Thoracic aorta (tissue), 2 donors: ENCODE measurements at regions not wholly inside any gene's neighbourhood (a gene's known extent, or its start where the extent isn't known, plus 50 kb on each side); places are given as distances from the start of the nearest gene placed in this dataset.
A peak's percentile ranks its signal among the peaks of the same experiment; 100 is the strongest.

Experiments used
- ATAC-seq: fragments of 150-250 bp; one replicate; pipeline ENCODE4 v1.8.0; 2017; ENCODE audit warnings: low read depth; ENCODE audit not compliant: insufficient number of reproducible peaks, low FRiP score
- DNase-seq: peaks from one replicate; pipeline ENCODE4 v3.0.0-alpha.2; 2020; ENCODE audit warnings: low spot score
- H3K27ac ChIP-seq, 2 donors: fragments of 200-600 bp; sonication (generic); 1 replicate in 1 of 2; 2 replicates in 1 of 2; pipeline ENCODE4 v1.5.1; 2016; ENCODE audit warnings: mild to moderate bottlenecking in 2 of 2, moderate library complexity in 2 of 2
- H3K27me3 ChIP-seq: fragments of 200-600 bp; sonication (generic); replicated peaks from 2 replicates; pipeline ENCODE4 v1.6.0; 2016; ENCODE audit warnings: mild to moderate bottlenecking; ENCODE audit not compliant: insufficient read depth
- H3K36me3 ChIP-seq: fragments of 200-600 bp; sonication (generic); one replicate; pipeline ENCODE4 v1.5.1; 2016
- H3K4me1 ChIP-seq, 2 donors: fragments of 200-600 bp; sonication (generic); 1 replicate in 1 of 2; 2 replicates in 1 of 2; pipeline versions ENCODE4 v1.5.1 to v1.6.0; 2016; ENCODE audit warnings: low read depth in 2 of 2, mild to moderate bottlenecking in 1 of 2; ENCODE audit not compliant: control insufficient read depth in 1 of 2
- H3K4me3 ChIP-seq: fragments of 200-600 bp; sonication (generic); 2 replicates; pipeline ENCODE4 v1.5.1; 2016; ENCODE audit warnings: mild to moderate bottlenecking
- H3K9me3 ChIP-seq: fragments of 200-600 bp; sonication (generic); 2 replicates; pipeline ENCODE4 v1.5.1; 2016
- CTCF ChIP-seq: fragments of 200-600 bp; sonication (generic); IDR thresholded peaks from one replicate; pipeline ENCODE4 v1.5.1; 2019; ENCODE audit warnings: antibody characterized with exemption

DNA sequence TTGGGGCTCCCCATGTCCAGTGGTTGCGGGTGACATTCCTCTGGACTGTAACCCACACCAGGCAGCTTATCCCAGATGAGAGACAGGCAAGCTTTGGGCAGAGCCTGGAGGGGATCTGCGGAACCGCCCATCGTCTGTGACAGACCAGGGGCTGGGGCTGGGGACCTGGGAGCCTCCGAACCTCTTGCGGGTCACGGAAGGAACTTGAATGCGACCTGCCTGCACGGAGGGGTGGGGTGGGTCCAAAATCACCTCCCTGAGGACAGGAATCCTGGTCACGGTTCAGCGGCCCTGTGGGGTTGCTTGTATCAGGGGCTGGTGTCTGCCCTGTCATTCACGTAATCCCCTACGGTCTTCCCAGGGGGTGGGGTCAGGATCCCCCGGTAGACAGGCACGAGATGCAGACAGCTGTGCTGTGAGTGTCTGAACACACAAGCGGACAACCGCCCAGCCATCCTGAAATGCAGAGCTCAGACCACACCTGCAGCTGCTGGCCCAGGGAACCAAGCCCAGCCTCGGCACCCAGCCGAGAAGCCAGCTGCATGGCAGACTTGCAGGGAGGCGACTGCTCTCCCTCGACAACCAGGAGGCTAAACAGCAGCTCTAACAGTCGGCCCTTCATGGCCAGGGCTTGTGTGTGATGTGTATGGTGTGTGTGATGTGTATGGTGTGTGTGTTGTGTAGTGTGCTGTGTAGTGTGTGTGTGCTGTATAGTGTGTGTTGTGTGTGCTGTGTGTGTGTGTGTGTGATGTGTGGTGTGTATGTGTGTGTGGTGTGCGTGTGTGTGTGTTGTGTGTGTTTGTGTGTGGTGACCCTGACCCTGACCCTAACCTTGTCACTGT is 105.9 kb upstream of the ADRA2C start:
- Histone ChIP-seq H3K4me1 (peaks cover 10 to 58% of the 10 kb centered on the region in 2 donors), H3K27ac (no peak overlapping the region), H3K27me3 (no peaks in the 10 kb centered on the region), H3K9me3 (no peaks in the 10 kb centered on the region), H3K36me3 (no peaks in the 10 kb centered on the region), H3K4me3 (no peak overlapping the region)
- DNase-seq (no peak), ATAC-seq (no peak)
- TF ChIP-seq CTCF: no peak

DNA sequence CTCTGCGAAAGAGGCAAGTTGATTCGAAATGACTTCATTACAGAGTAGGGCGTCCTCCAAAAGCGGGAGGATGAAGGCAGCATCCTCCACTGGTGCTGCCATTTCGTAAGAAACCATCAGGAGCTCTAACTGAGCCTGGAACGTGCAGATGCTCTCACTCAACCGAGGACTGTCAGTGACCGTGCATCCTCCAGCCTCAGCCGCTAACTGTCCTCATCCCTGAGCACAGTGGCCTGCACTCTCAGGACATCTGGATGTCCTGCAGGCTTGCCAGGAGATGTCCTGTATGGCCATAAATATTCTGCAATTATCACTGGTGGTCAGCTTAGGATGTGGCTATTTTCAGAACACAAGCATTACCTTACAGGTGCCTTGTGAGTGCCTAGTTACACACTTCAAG is 107.1 kb upstream of the ADRA2C start:
- TF ChIP-seq CTCF: no peak
- Histone ChIP-seq H3K27ac (peak overlapping the region; percentile 95 to 98), H3K9me3 (no peaks in the 10 kb centered on the region), H3K27me3 (no peaks in the 10 kb centered on the region), H3K4me3 (no peak overlapping the region), H3K4me1 (peaks cover 10 to 47% of the 10 kb centered on the region in 2 donors), H3K36me3 (no peaks in the 10 kb centered on the region)
- ATAC-seq: no peak
- no peak for DNase-seq

GRCh38 chr4:3658530-3658913 is 107.7 kb upstream of the ADRA2C start:
- ATAC-seq (peak; percentile 10), DNase-seq (no peak)
- Histone ChIP-seq H3K9me3 (no peaks in the 10 kb centered on the region), H3K27me3 (no peaks in the 10 kb centered on the region), H3K4me1 (peaks cover 10 to 45% of the 10 kb centered on the region in 2 donors), H3K36me3 (no peaks in the 10 kb centered on the region), H3K27ac (peak overlapping the region; percentile 95 to 98), H3K4me3 (peak overlapping the region; percentile 47)
- TF ChIP-seq CTCF: no peak

DNA sequence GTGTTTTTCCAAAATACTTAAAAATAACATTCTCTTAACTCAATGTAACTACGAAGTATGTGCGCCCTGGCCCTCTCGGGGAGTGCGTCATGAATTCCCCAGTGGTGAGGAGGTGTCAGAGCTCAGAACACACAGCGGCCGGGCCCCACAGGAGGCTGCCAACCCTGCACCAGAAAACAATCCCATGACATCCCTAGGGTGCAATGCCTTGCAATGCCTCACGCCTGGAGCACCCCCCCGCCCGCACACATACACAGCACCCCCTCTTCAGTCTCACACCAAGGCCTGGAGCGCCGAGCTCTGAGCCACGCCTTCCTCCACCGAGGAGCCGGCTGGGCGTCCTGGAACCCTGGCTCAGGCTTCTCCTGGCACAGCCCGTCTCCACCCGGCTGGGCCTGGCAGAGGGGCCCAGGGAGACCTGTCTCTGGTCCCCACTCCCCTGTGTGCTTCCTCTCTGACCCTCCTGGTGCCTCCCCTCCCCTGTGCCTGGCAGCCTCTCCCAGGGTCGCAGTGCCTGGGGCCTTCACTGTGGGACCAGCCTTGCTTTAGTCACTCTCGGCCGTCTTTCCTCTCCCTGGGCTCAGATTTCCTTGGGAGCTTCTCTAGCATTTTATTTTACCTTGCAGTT is 108.2 kb upstream of the ADRA2C start:
- Histone ChIP-seq H3K36me3 (no peaks in the 10 kb centered on the region), H3K9me3 (no peaks in the 10 kb centered on the region), H3K27me3 (no peaks in the 10 kb centered on the region), H3K27ac (peak overlapping the region; percentile 95 to 98), H3K4me3 (peak overlapping the region; percentile 47), H3K4me1 (peaks cover 10 to 45% of the 10 kb centered on the region in 2 donors)
- peak; percentile 55 for TF ChIP-seq CTCF
- peak; percentile 80 for DNase-seq
- peak; percentile 85 for ATAC-seq
